HEK293T (cell line): ENCODE measurements at regions not wholly inside any gene's neighbourhood (a gene's known extent, or its start where the extent isn't known, plus 50 kb on each side); places are given as distances from the start of the nearest gene placed in this dataset.

Experiments
- CTCF ChIA-PET: fragments of 350-600 bp; formaldehyde crosslinking; extraction: SDS; loops from one replicate; lab custom pipeline; 2021; ENCODE audit warnings: antibody characterized with exemption, inconsistent platforms; lab: Yijun Ruan, JAX
- POLR2A ChIA-PET: fragments of 350-600 bp; formaldehyde crosslinking; extraction: SDS; loops from one replicate; lab custom pipeline; 2020; ENCODE audit warnings: antibody characterized with exemption, inconsistent platforms; lab: Yijun Ruan, JAX
- DNase-seq: peaks from one replicate; pipeline ENCODE4 v3.0.0; 2012; ENCODE audit warnings: mixed read lengths; ENCODE audit errors: extremely low spot score
- ARNT ChIP-seq: fragments of 450-650 bp; IDR thresholded peaks from 2 replicates; pipeline ENCODE4 v1.6.1; 2017; ENCODE audit warnings: mild to moderate bottlenecking
- BHLHE40 ChIP-seq: fragments of 450-650 bp; IDR thresholded peaks from 2 replicates; pipeline ENCODE4 v1.6.1; 2016; ENCODE audit warnings: mild to moderate bottlenecking, moderate library complexity, borderline replicate concordance
- CTBP1 ChIP-seq: fragments of 450-650 bp; IDR thresholded peaks from 2 replicates; pipeline ENCODE4 v1.6.1; 2016; ENCODE audit warnings: borderline replicate concordance
- ELF4 ChIP-seq: fragments of 450-650 bp; IDR thresholded peaks from 2 replicates; pipeline ENCODE4 v1.6.1; 2017; ENCODE audit warnings: antibody characterized with exemption
- FOXA1 ChIP-seq: fragments of 450-650 bp; IDR thresholded peaks from 2 replicates; pipeline ENCODE4 v1.6.1; 2016; ENCODE audit warnings: mild to moderate bottlenecking
- FOXK2 ChIP-seq: fragments of 450-650 bp; IDR thresholded peaks from 2 replicates; pipeline ENCODE4 v1.6.1; 2016; ENCODE audit warnings: mild to moderate bottlenecking
- FOXM1 ChIP-seq: fragments of 450-650 bp; IDR thresholded peaks from 2 replicates; pipeline ENCODE4 v1.6.1; 2017; ENCODE audit warnings: mild to moderate bottlenecking, borderline replicate concordance
- HDGF ChIP-seq: fragments of 450-650 bp; IDR thresholded peaks from 2 replicates; pipeline ENCODE4 v1.6.1; 2017; ENCODE audit warnings: antibody characterized with exemption, borderline replicate concordance
- L3MBTL2 ChIP-seq: fragments of 450-650 bp; conservative IDR thresholded peaks from 2 replicates; pipeline ENCODE4 v1.6.1; 2016; ENCODE audit warnings: mild to moderate bottlenecking
- LEF1 ChIP-seq: fragments of 450-650 bp; IDR thresholded peaks from 2 replicates; pipeline ENCODE4 v1.6.1; 2017; ENCODE audit warnings: mild to moderate bottlenecking, borderline replicate concordance
- NFRKB ChIP-seq: fragments of 450-650 bp; IDR thresholded peaks from 2 replicates; pipeline ENCODE4 v1.6.1; 2016; ENCODE audit warnings: mild to moderate bottlenecking, moderate library complexity
- PKNOX1 ChIP-seq: fragments of 450-650 bp; IDR thresholded peaks from 2 replicates; pipeline ENCODE4 v1.6.1; 2016
- SP1 ChIP-seq: fragments of 450-650 bp; IDR thresholded peaks from 2 replicates; pipeline ENCODE4 v1.6.1; 2017
- SUZ12 ChIP-seq: fragments of 450-650 bp; IDR thresholded peaks from 2 replicates; pipeline ENCODE4 v1.6.1; 2016; ENCODE audit warnings: mild to moderate bottlenecking
- TARDBP ChIP-seq: fragments of 450-650 bp; IDR thresholded peaks from 2 replicates; pipeline ENCODE4 v1.6.1; 2016
- ZNF384 ChIP-seq: fragments of 450-650 bp; IDR thresholded peaks from 2 replicates; pipeline ENCODE4 v1.6.1; 2016

DNA sequence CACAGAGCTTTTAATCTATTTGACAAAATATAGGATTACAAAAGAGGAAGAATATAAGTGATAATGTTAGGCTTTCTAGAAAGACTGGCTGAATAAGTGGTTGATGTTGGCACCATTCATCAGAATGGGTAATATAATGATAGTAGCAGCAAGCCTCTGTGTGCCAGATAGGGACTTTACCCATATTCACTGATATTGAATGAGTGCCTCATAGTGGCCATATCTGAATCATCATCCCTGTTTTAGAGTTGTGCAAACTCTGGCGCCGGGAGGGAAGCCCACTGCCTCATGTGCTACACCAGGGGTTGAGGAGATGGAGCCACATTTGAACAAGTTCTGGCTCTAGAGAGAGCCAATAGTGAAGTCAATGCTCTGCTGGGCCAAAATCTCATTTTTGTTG lies 368.7 kb upstream of the CRIM1 start:
- ChIA-PET CTCF (no interaction called here), POLR2A (no interaction called here)
- no peak for TF ChIP-seq FOXM1
- no peak for TF ChIP-seq ELF4
- TF ChIP-seq PKNOX1: no peak
- no peak for TF ChIP-seq CTBP1
- TF ChIP-seq LEF1: no peak
- TF ChIP-seq ARNT: no peak
- TF ChIP-seq SUZ12: no peak
- no peak for TF ChIP-seq SP1
- no peak for TF ChIP-seq L3MBTL2
- no peak for TF ChIP-seq FOXA1
- TF ChIP-seq TARDBP: no peak
- no peak for DNase-seq

DNA sequence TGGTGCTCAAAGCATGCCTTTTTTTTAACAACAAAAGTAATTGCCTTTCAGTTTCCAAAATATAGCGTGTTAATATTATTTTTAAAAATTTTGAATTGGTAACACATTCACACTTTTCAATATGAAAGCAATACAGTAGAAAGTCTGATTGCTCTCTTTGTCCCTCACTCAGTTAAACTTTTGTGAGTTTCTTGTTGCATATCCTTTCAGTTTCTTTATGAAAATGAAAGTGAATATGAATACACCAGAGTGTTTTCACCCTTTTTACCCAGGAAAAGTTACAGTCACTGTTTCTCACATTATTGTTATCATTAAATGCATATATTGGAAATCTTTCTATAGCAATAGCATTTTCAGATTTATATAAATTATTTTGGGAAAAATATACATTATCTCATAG lies 377.4 kb upstream of the CRIM1 start:
- DNase-seq: no peak
- CTCF ChIA-PET: no interaction called here
- POLR2A ChIA-PET: no interaction called here
- TF ChIP-seq HDGF (no peak), CTBP1 (no peak), PKNOX1 (no peak), SP1 (no peak), BHLHE40 (no peak), NFRKB (no peak), FOXM1 (no peak), SUZ12 (no peak), LEF1 (no peak), L3MBTL2 (no peak), ZNF384 (no peak), FOXK2 (no peak), TARDBP (no peak), ELF4 (no peak), ARNT (no peak), FOXA1 (no peak)

GRCh38 chr2:35976611-35977010 lies 379.0 kb upstream of the CRIM1 start:
- no peak for TF ChIP-seq LEF1
- TF ChIP-seq FOXK2: no peak
- no peak for TF ChIP-seq FOXM1
- TF ChIP-seq FOXA1: no peak
- TF ChIP-seq HDGF: no peak
- TF ChIP-seq L3MBTL2: no peak
- TF ChIP-seq CTBP1: no peak
- no peak for TF ChIP-seq SUZ12
- no peak for TF ChIP-seq ARNT
- no peak for TF ChIP-seq BHLHE40
- no peak for TF ChIP-seq ZNF384
- no peak for TF ChIP-seq PKNOX1
- TF ChIP-seq NFRKB: no peak
- no peak for TF ChIP-seq ELF4
- no peak for TF ChIP-seq TARDBP
- no peak for TF ChIP-seq SP1
- CTCF ChIA-PET: no interaction called here

GRCh38 chr2:35973737-35974132 lies 381.8 kb upstream of the CRIM1 start:
- ChIA-PET POLR2A (no interaction called here), CTCF (no interaction called here)
- TF ChIP-seq CTBP1 (no peak), PKNOX1 (no peak), SUZ12 (no peak), FOXA1 (no peak), L3MBTL2 (no peak)
- DNase-seq: no peak

More at GRCh38 chr2:35976611-35977010, 379.0 kb upstream of the CRIM1 start:
- no peak for DNase-seq
- POLR2A ChIA-PET: no interaction called here

DNA sequence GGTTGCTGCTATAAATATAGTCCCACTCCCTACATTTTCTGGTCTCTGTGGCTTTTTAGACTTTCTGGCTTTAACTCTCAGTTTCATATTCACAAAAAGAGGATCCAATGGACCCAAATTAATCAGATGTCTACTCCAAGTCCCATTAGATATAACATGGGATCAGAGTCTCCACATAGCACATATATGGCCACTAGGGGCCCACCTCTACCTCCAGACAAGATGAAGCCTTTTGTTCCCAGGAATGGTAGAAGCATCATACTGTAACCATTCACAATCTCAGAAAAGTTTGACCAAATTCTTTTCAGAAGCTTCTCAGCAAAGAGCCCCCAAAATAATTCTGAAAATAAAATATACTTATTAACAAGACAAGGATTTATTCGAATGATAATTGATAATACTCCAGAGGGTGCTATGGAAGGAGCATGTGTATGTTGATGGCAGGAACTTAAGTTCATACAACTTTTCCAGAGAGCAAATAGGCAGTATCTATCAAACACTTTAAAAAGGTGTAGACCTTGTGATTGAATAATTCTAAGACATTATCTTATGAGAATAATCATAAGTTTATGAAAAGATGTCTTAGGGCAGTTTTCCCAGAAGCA lies 382.3 kb upstream of the CRIM1 start:
- peak; percentile 12 for DNase-seq
- no peak for TF ChIP-seq SP1
- no peak for TF ChIP-seq HDGF
- no peak for TF ChIP-seq BHLHE40
- TF ChIP-seq SUZ12: no peak
- no peak for TF ChIP-seq L3MBTL2
- TF ChIP-seq FOXA1: no peak
- TF ChIP-seq FOXM1: no peak
- ChIA-PET POLR2A (no interaction called here), CTCF (no interaction called here)

DNA sequence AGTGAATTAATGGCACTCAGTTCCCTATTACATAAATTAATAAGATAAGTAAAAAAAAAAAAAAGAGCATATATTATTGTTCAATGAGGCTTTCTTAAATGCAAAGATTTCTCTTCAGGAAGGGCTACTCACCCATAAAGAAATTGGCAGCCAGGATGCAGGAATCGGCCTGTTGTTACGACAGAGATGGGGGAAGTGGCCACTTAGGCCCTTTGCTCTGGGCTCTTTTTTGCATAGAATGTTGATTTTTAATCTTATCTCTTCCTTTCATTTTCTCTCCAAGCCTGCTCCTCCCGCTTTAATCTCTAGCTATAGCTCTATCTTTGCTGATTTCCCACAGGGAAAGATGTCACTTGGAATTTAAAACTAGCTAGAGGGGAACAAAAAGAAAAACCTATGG lies 391.8 kb upstream of the CRIM1 start:
- DNase-seq: no peak
- POLR2A ChIA-PET: no interaction called here
- TF ChIP-seq FOXA1 (no peak), L3MBTL2 (no peak), SP1 (no peak), FOXK2 (no peak), ZNF384 (no peak), CTBP1 (no peak), SUZ12 (no peak), NFRKB (no peak), ELF4 (no peak), LEF1 (no peak), HDGF (no peak), FOXM1 (no peak), TARDBP (no peak), ARNT (no peak), BHLHE40 (no peak), PKNOX1 (no peak)
- CTCF ChIA-PET: no interaction called here
